GM19239 (cell line): ENCODE measurements at regions not wholly inside any gene's neighbourhood (a gene's known extent, or its start where the extent isn't known, plus 50 kb on each side); places are given as distances from the start of the nearest gene placed in this dataset.

Experiments used
- DNase-seq: peaks from one replicate; pipeline ENCODE4 v3.0.0; 2011; ENCODE audit warnings: low spot score; ENCODE audit not compliant: insufficient read length
- FAIRE-seq: peaks from 2 replicates; lab custom pipeline; 2011; peaks lifted over from hg19 to GRCh38; lab: Jason Lieb, UNC

GRCh38 chr9:93900971-93901861, 53.9 kb downstream of the BARX1 start:
- FAIRE-seq, result no peak
- DNase-seq, result no peak

DNA sequence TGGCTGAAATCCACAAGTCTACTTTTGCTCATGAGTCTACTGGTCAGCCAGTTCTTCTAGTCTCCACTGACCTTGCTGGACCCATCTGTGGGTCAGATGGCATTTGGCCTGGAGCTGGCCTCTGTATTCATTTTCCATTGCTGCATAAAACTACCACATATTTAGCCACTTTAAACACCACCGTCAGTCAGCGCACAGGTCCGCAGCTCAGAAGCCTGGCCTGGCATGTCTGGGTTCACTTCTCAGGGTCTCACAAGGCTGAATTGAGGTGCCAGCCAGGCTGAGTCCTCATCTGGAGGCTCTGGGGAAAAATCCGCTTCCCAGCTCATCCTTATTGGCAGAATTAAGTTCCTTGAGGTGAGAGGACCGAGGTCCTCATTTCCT, 54.7 kb downstream of the BARX1 start:
- FAIRE-seq, result no peak
- DNase-seq, result no peak

GRCh38 chr9:93899609-93900435, 55.3 kb downstream of the BARX1 start:
- FAIRE-seq (no peak), DNase-seq (no peak)

GRCh38 chr9:93898502-93899426, 56.4 kb downstream of the BARX1 start:
- DNase-seq (no peak), FAIRE-seq (no peak)

DNA sequence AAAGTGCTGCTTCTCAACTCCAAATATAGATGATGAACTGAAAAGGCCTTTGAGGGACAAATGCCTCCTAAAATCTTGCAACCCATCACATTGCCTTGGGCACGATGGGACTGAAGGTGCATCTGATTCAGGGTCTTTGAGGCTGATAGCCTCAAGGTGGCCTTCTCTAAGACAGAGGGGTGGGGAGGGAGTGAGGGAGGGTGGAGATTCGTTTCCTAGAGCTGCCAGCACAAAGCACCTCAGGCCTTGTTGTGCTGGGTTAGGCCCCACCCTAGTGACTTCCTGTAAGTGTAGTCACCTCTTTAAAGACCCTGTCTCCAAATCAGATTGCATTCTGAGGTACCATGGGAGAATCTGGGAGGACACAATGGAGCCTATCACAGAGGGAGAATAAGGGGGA, 57.1 kb downstream of the BARX1 start:
- no peak for FAIRE-seq
- no peak for DNase-seq

DNA sequence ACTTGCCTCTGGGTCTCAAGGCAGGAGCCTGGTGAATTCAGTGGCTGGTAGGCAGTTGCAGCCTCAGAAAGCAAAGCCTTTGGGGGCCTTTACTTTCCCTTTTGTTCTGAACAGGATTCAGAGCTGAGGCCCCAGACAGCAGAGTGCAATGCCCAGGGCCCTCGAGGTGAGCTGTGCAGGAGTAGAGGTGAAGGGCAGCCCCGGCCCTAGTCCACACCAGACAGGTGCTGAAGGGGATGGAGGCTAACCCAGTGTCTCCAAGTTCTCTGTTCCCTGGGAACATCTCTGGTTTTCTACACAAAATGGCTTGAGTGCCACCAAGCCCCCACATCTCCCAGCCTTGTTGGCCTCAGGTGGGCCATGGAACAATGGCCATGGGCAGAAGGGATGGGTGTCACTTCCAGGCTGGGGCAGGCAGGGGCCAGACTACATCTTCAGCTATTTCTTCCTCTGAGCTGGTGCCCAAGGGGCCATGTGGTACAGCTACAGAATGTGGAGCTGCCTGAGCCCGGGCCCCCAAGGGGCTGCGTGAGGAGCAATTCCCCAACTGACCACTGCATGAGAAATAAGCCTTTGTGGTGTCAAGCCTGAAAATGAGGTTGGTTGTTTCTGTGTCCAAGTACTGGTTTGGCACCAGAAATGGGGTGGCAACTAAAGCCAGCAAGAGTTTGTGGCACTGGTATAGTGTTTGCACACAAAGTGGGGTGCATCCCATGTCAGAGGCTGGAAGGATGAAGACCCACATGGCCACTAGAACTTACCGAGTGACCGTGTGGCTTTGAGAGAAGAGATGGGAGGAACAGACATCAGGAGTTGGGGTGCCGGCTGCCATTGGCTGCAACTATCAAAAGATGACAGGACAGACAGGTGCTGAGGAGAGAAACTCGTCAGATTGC, 57.8 kb downstream of the BARX1 start:
- FAIRE-seq, result no peak

GRCh38 chr9:93896496-93897033, 58.6 kb downstream of the BARX1 start:
- no peak for DNase-seq
- FAIRE-seq, result no peak

More for the DNA sequence above, 57.8 kb downstream of the BARX1 start:
- no peak for DNase-seq

GRCh38 chr9:93896093-93896492, 59.1 kb downstream of the BARX1 start:
- DNase-seq (no peak), FAIRE-seq (no peak)

- DNase-seq, result no peak
- no peak for FAIRE-seq
Observed at GRCh38 chr9:93895535-93895934, 59.6 kb downstream of the BARX1 start.

GRCh38 chr9:93894691-93895079, 60.5 kb downstream of the BARX1 start:
- DNase-seq (no peak), FAIRE-seq (no peak)

DNA sequence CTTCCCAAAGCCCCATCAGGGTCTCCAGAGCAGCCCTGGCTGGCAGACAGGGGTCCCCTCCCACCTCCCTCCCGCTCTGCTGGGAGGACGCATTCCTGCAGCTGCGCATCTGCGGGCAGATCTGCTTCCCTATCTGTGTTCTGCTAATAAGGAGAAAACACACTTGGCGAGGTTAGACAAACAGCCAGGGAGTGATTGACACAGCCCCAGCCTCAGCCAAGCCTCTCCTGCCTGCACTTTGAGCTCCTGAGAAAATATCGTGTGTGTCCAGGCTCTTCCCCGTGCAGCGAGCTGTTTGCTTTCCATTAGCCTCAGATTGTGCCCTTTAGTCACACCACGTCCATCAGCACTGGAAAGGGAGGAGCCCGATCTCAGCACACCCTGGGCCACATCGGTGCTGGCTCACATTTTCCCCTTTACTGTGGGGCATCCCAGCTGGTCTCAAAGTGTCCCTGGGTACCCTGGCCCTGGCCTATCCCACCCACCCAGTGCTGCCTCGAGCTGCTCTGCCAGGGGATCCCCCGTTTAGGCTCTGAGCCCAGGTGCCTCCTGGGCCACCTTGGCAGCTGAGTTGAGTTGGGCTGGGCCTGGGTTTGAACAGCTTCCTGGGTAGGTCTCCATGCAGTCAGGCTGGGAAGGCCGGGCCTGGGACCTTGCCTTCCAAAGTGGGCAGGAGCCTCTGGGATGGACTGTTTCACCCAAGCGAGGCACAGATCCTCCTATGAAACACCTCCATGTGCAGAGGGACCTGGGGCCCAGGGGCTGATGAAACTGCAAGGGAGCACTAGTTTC, 61.1 kb downstream of the BARX1 start:
- FAIRE-seq, result no peak
- no peak for DNase-seq

DNA sequence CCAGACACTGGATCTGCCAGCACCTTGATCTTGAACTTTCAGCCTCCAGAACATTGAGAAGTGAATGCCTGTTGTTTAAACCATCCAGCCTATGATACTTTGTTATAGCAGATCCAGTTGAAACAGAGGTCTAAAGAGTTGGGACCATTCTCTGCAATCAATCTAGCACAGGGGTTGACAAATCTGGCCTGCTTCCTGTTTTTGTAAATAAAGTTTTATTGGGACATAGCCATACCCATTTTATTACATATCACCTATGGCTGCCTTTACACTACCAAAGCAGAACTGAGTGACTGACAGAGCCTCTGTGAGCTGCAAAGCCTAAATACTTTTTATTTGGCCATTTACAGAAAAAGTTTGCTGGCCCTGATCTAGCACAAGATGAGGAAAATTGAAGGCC, 62.0 kb downstream of the BARX1 start:
- FAIRE-seq (no peak), DNase-seq (no peak)

DNA sequence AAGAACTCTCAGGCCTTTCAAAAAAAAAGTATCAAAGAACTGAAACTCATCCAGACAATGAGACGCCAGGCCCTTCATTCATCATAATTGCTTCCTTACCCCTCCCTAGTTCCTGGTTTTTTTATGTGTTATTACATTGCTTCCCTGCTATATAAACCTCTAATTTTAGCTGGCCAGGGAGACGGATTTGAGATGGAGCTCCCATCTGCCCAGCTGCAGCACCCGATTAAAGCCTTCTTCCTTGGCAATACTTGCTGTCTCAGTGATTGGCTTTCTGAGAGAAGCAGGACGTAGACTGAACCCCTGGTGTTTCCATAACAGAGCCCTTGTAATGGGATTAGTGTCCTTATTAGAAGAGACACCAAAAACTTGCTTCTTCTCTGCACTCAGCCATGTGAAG, 62.4 kb downstream of the BARX1 start:
- no peak for DNase-seq
- no peak for FAIRE-seq

GRCh38 chr9:93891549-93892310, 63.4 kb downstream of the BARX1 start:
- no peak for FAIRE-seq

GRCh38 chr9:93891050-93891449, 64.1 kb downstream of the BARX1 start:
- no peak for DNase-seq
- FAIRE-seq, result no peak

More at GRCh38 chr9:93891549-93892310, 63.4 kb downstream of the BARX1 start:
- no peak for DNase-seq

DNA sequence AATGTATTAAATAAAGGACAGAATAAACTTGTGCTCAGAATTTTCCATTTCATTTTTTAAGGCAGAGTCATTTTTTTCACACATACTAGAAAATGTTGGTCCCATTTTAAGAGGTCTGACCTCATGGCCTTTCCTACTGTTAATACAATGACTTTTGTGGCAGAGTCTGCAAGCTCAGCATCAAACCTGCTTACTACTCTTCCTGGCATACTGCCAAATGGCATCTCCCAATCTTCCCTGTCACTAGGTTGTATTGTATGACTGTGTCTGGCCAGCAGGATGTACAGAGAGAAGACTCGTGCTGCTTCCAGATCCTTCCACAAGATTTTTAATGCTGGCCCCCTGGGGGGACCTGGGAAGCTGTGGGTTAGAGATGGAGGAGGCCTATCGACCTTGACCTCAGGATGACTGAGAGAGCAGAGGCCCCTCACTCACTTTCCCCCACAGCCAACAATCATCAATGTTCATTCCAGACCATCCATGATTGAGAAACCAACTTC, 64.7 kb downstream of the BARX1 start:
- FAIRE-seq (no peak), DNase-seq (no peak)

- DNase-seq (no peak), FAIRE-seq (no peak)
Observed at GRCh38 chr9:93886911-93887310, 68.2 kb downstream of the BARX1 start.
